C4-2B (cell line): ENCODE measurements at regions not wholly inside any gene's neighbourhood (a gene's known extent, or its start where the extent isn't known, plus 50 kb on each side); places are given as distances from the start of the nearest gene placed in this dataset.

ENCODE experiments used
- H3K27ac ChIP-seq: fragments of 450-650 bp; 2 replicates; pipeline ENCODE4 v1.5.1; 2017
- CTCF ChIP-seq: fragments of 450-650 bp; conservative IDR thresholded peaks from 2 replicates; pipeline ENCODE4 v1.5.1; 2017; ENCODE audit warnings: mild to moderate bottlenecking
- ZFX ChIP-seq: fragments of 450-650 bp; IDR thresholded peaks from 2 replicates; pipeline ENCODE4 v1.6.1; 2017

- TF ChIP-seq ZFX, result no peak
- no peak for TF ChIP-seq CTCF
Observed at GRCh38 chr2:198214114-198214596, 409.8 kb downstream of the PLCL1 start.

DNA sequence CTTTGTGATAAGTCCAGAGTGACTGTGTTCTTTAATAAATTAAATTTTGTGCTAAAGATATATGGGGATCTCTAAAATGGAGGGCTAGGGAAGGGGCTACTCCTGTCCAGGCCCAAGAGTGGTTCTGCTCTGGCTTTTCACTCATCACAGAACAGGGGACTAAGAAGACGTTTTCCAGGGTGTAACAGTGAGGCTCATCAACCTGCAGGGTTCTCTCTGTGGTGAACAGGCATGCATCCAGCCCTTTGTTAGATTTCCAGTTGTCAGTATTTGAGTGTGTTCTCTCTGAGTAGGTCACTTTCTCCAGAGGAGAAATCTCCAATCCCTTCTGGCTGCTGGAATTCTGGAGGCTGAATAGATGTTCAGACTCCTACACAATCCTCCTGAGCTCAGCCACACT, 408.9 kb downstream of the PLCL1 start:
- TF ChIP-seq CTCF (no peak), ZFX (no peak)
- H3K27ac ChIP-seq, result no peak overlapping the region

More at GRCh38 chr2:198214114-198214596, 409.8 kb downstream of the PLCL1 start:
- no peak overlapping the region for H3K27ac ChIP-seq

- no peak for TF ChIP-seq ZFX
Observed at GRCh38 chr2:198211706-198212105, 407.3 kb downstream of the PLCL1 start.

DNA sequence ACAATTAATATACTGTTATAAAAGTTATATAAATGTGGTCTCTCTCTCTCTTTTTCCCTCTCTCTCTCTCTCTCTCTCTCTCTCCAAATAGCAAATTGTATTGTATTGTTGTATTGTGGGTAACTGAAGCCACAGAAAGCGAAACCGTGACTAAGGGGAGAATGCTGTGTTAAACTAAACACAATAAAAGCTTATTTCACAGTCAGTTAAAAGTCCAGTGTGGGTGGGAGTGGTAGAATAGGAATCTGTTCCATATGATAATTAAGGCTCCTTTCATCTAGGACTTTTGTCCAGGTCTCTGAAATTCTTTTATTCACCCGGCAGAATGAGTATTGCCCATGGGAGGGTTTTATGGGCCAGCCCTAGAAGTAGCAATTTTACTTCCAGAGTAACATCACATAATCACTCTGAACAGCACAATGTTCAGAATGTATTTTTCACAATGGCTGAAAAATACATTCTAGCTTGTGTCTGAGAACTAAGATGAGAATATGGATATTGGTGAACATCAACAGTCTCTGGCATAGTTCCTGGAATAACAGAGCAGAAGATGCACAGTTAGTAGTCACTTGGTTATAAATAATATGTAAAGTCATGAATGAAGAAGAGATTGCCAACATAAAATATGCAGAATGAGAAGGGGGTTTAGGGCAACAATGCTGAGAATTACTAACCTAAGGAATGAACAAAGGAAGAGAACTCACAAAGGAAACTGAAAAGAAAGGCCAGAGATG, 399.1 kb downstream of the PLCL1 start:
- no peak for TF ChIP-seq ZFX
- TF ChIP-seq CTCF, result no peak
- H3K27ac ChIP-seq, result no peak overlapping the region

More at GRCh38 chr2:198211706-198212105, 407.3 kb downstream of the PLCL1 start:
- H3K27ac ChIP-seq, result no peak overlapping the region
